ENCODE measurements at regions not wholly inside any gene's neighbourhood (a gene's known extent, or its start where the extent isn't known, plus 50 kb on each side); places are given as distances from the start of the nearest gene placed in this dataset.

- Histone ChIP-seq H3K27me3 (ENCODE audit: insufficient read depth, low read length, poor library complexity) (peaks cover under 1% of the 10 kb centered on the region), H3K27ac (ENCODE audit: low read length) (no peak overlapping the region), H3K9me3 (ENCODE audit: insufficient read depth, low read length, severe bottlenecking) (no peaks in the 10 kb centered on the region), H4K20me1 (ENCODE audit: insufficient read depth, low read length) (no peaks in the 10 kb centered on the region), H2AFZ (ENCODE audit: low read depth, low read length) (no peak overlapping the region), H3K4me3 (ENCODE audit: low read depth in 1 of 2, low read length in 2 of 2) (no peak overlapping the region), H3K4me1 (ENCODE audit: insufficient read depth, low read length) (no peaks in the 10 kb centered on the region), H3K9ac (ENCODE audit: low read depth, low read length) (no peak overlapping the region), H3K79me2 (ENCODE audit: insufficient read depth, low read length) (no peaks in the 10 kb centered on the region), H3K4me2 (ENCODE audit: insufficient read depth, low read length) (no peak overlapping the region), H3K36me3 (ENCODE audit: insufficient read depth, low read length) (no peaks in the 10 kb centered on the region)
- TF ChIP-seq CTCF (IDR thresholded peaks at IDR 0.05; ENCODE audit: borderline replicate concordance, extremely low read depth, low read length, poor library complexity, severe bottlenecking) (no peak), EZH2 (IDR thresholded peaks at IDR 0.05; ENCODE audit: borderline replicate concordance, low read depth, low read length, severe bottlenecking) (no peak)
- ATAC-seq (ENCODE audit: insufficient read depth, low read depth), result no peak
- no peak for DNase-seq
Observed at GRCh38 chr4:122508083-122508482, 51.6 kb upstream of the IL2 start.

Measured in DND-41 (cell line).